ENCODE measurements at regions not wholly inside any gene's neighbourhood (a gene's known extent, or its start where the extent isn't known, plus 50 kb on each side); places are given as distances from the start of the nearest gene placed in this dataset.

GRCh38 chr16:13629704-13630103 is 290.2 kb upstream of the ERCC4 start:
- H3K36me3 ChIP-seq (ENCODE audit: control insufficient read depth in 2 of 2, insufficient read depth in 2 of 2, low read length in 1 of 2), result no peaks in the 10 kb centered on the region
- in situ Hi-C loops (cut with MboI) (loop anchor here (10.0 kb wide), 1 partner anchor 65 kb away; no protein-coding TSS in a partner anchor), intact Hi-C loops (cut with micrococcal nuclease; ENCODE audit: unreplicated experiment) (loop anchor here (2.0 kb wide), 1 partner anchor 77 kb away; no protein-coding TSS in a partner anchor)
- no peaks in the 10 kb centered on the region for H3K27me3 ChIP-seq (replicated peaks in 1 of 2; ENCODE audit: control insufficient read depth in 2 of 2, insufficient read depth in 2 of 2, low read length in 1 of 2)
- DNase-seq (ENCODE audit: low read depth, low spot score) (no peak), FAIRE-seq (no peak), ATAC-seq (no peak)
- no peak overlapping the region for H3K9ac ChIP-seq (ENCODE audit: control insufficient read depth, insufficient read depth, low read length)
- no peak overlapping the region for H2AFZ ChIP-seq (ENCODE audit: control insufficient read depth, low read depth, low read length)
- no TSS peak for BruUV-seq (replicated peaks)
- H3K4me3 ChIP-seq, result no peak overlapping the region
- CTCF ChIA-PET, result interaction anchor here (0.6 kb wide), 1 partner anchor 16 kb away, joined by 3 read pairs; no protein-coding TSS in a partner anchor
- H3K9me3 ChIP-seq (replicated peaks; ENCODE audit: control insufficient read depth, insufficient read depth, low read length), result no peaks in the 10 kb centered on the region
- POLR2A ChIA-PET, result no interaction called here
- RAD21 ChIA-PET (ENCODE audit: unreplicated experiment), result interaction anchor here (1.4 kb wide), 1 partner anchor 76 kb away, joined by 4 read pairs; no protein-coding TSS in a partner anchor
- H3K79me2 ChIP-seq (ENCODE audit: control insufficient read depth, insufficient read depth, low read length), result no peaks in the 10 kb centered on the region
- SMC1A ChIA-PET (ENCODE audit: uncharacterized antibody, unreplicated experiment), result interaction anchor here (0.5 to 1.6 kb wide), 2 partner anchors 37 to 192 kb away, joined by 3 to 4 read pairs; no protein-coding TSS in a partner anchor
- TF ChIP-seq SIN3A (IDR thresholded peaks at IDR 0.05; ENCODE audit: low read depth, low read length) (no peak), E2F4 (IDR thresholded peaks at IDR 0.05; ENCODE audit: low read depth, low read length) (no peak), BCL3 (IDR thresholded peaks at IDR 0.05; ENCODE audit: borderline replicate concordance, insufficient read depth, low read depth, low read length, poor library complexity, severe bottlenecking) (no peak), POU2F2 (IDR thresholded peaks at IDR 0.05; ENCODE audit: borderline replicate concordance, low read depth, low read length) (no peak), POLR2AphosphoS2 (IDR thresholded peaks at IDR 0.05; ENCODE audit: low read depth, low read length) (no peak), FOXM1 (IDR thresholded peaks at IDR 0.05; ENCODE audit: low read depth, low read length) (no peak), CEBPB (IDR thresholded peaks at IDR 0.05; ENCODE audit: borderline replicate concordance in 1 of 2, low read depth in 2 of 2, low read length in 2 of 2) (no peak)
- H3K4me1 ChIP-seq (ENCODE audit: control insufficient read depth, insufficient read depth, low read length), result no peaks in the 10 kb centered on the region
- WGBS (ENCODE audit: insufficient coverage, insufficient replicate concordance, low lambda C conversion rate, missing lambda C conversion rate), result 5% methylated on average over 2 of the region's 2 CpGs
- no peaks in the 10 kb centered on the region for H4K20me1 ChIP-seq (ENCODE audit: control insufficient read depth, insufficient read depth)
- H3K4me2 ChIP-seq (ENCODE audit: control insufficient read depth, insufficient read depth), result no peak overlapping the region
- no peak overlapping the region for H3K27ac ChIP-seq (ENCODE audit: control insufficient read depth, insufficient read depth)
